ENCODE measurements at regions not wholly inside any gene's neighbourhood (a gene's known extent, or its start where the extent isn't known, plus 50 kb on each side); places are given as distances from the start of the nearest gene placed in this dataset.
"Not testable (repeated sequence)": the region's sequence is repeated elsewhere in the genome, so short reads cannot be mapped to it uniquely, and the experiment has no call there.

DNA sequence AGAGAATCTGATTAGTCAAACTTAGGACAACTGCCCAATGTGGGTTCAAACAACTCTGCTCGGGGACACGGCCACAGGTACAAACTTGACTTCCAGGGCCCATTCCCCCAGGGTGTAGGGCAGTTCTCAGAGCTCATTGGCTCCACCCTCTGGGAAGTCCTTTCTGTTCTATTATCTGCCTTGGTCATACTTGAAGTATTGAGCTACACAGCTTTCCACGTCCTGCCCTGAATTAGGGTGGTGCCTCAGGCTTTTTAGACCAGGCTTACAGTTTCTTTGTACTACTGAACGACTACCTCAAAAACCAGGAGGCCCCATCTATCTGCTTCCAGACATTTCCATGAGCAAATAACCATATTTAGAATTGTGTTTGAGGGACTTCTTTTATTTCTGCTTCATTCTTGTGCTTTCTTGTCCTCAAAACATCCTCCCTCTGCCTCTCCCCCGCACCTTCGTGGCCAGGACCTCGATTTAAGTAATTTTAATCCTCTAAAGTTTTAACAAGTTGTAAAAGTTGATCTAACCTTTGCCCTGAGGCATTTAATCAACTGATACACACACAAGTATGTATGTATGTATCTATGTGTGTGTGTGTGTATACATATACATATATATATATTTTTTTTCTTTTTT lies 281.7 kb upstream of the AMIGO2 start:
- no peak overlapping the region for H3K4me3 ChIP-seq (ENCODE audit: low read depth, low read length)
- no peak for DNase-seq (ENCODE audit: low read depth)
- TF ChIP-seq, protein P1, sequence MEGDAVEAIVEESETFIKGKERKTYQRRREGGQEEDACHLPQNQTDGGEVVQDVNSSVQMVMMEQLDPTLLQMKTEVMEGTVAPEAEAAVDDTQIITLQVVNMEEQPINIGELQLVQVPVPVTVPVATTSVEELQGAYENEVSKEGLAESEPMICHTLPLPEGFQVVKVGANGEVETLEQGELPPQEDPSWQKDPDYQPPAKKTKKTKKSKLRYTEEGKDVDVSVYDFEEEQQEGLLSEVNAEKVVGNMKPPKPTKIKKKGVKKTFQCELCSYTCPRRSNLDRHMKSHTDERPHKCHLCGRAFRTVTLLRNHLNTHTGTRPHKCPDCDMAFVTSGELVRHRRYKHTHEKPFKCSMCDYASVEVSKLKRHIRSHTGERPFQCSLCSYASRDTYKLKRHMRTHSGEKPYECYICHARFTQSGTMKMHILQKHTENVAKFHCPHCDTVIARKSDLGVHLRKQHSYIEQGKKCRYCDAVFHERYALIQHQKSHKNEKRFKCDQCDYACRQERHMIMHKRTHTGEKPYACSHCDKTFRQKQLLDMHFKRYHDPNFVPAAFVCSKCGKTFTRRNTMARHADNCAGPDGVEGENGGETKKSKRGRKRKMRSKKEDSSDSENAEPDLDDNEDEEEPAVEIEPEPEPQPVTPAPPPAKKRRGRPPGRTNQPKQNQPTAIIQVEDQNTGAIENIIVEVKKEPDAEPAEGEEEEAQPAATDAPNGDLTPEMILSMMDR (conservative IDR thresholded peaks at IDR 0.05; ENCODE audit: low read depth, low read length) = no peak

DNA sequence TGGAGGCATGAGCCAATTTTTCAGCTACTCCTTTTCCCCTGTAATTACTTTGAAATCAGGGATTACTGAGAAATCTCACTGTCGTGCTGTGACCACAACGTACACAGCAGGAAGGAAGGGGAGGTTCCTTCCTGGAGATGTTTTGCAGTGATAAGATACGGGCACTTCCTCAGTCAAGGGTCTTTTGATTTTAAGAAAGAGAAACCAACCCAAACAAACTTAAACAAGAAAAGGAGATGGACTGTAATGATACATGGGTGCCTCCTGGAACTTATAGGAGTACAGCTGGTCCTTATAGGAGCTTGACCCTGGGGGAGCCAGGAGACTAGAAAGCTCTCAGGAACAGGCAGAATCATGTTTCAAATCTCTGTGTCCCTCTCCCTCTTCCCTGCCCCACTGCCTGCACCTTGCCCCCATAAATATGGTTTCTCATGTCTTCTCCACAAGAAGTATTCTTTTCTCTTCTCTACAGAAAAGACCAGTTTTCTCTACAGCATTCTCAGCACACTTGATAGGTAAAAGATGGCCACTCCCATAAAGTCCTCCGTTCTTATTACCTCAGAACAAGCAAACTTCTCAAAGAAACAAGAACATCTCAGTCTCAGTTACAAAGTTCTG lies 281.1 kb upstream of the AMIGO2 start:
- TF ChIP-seq, protein P1 (conservative IDR thresholded peaks at IDR 0.05; ENCODE audit: low read depth, low read length) = no peak
- DNase-seq (ENCODE audit: low read depth) = peak; percentile 41
- no peak overlapping the region for H3K4me3 ChIP-seq (ENCODE audit: low read depth, low read length)

GRCh38 chr12:47360093-47360480 lies 280.3 kb upstream of the AMIGO2 start:
- no peak overlapping the region for H3K4me3 ChIP-seq (ENCODE audit: low read depth, low read length)
- no peak for DNase-seq (ENCODE audit: low read depth)
- TF ChIP-seq, protein P1 (conservative IDR thresholded peaks at IDR 0.05; ENCODE audit: low read depth, low read length) = no peak

GRCh38 chr12:47359310-47360092 lies 279.7 kb upstream of the AMIGO2 start:
- no peak for DNase-seq (ENCODE audit: low read depth)
- TF ChIP-seq, protein P1 (conservative IDR thresholded peaks at IDR 0.05; ENCODE audit: low read depth, low read length) = no peak
- H3K4me3 ChIP-seq (ENCODE audit: low read depth, low read length) = no peak overlapping the region

GRCh38 chr12:47357006-47357405 lies 277.2 kb upstream of the AMIGO2 start:
- H3K4me3 ChIP-seq (ENCODE audit: low read depth, low read length); DNase-seq (ENCODE audit: low read depth): not testable (repeated sequence)

GRCh38 chr12:47356129-47356700 lies 276.5 kb upstream of the AMIGO2 start:
- H3K4me3 ChIP-seq (ENCODE audit: low read depth, low read length) = no peak overlapping the region
- DNase-seq (ENCODE audit: low read depth) = no peak

DNA sequence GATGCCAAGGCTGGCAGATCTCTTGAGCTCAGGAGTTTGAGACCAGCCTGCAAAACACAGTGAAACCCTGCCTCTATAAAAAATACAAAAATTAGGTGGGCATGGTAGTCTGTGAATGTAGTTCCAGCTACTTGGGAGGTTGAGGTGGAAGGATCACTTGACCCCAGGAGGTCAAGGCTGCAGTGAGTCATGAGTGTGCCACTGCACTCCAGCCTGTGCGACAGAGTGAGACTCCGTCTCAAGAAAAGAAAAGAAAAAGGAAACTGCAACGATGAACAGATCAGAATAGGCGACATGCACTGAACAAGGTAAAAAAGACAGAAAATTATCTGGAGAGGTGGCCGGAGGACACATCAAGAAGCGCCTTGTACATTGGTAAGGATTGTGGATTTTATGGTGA lies 273.7 kb upstream of the AMIGO2 start:
- DNase-seq (ENCODE audit: low read depth) = no peak
- TF ChIP-seq, protein P1 (conservative IDR thresholded peaks at IDR 0.05; ENCODE audit: low read depth, low read length) = no peak

More at GRCh38 chr12:47356129-47356700, 276.5 kb upstream of the AMIGO2 start:
- TF ChIP-seq, protein P1 (conservative IDR thresholded peaks at IDR 0.05; ENCODE audit: low read depth, low read length) = no peak

More for the DNA sequence above, 273.7 kb upstream of the AMIGO2 start:
- H3K4me3 ChIP-seq (ENCODE audit: low read depth, low read length) = no peak overlapping the region

Measured in choroid plexus epithelial cell (primary cell).